Neural cell (in vitro differentiated cells): ENCODE measurements at regions not wholly inside any gene's neighbourhood (a gene's known extent, or its start where the extent isn't known, plus 50 kb on each side); places are given as distances from the start of the nearest gene placed in this dataset.

Experiments used
- H2AFZ ChIP-seq: fragments of 200-600, 300-800 bp; sonication (generic), shearing (Covaris generic); 2 replicates; pipeline ENCODE4 v1.6.0; 2014; ENCODE audit warnings: low read depth, mild to moderate bottlenecking, antibody characterized with exemption, low read length, moderate library complexity
- H3F3A ChIP-seq: fragments of 200-600 bp; shearing (Covaris generic); 2 replicates; pipeline ENCODE4 v1.6.1; 2016; ENCODE audit warnings: mild to moderate bottlenecking, moderate library complexity, mixed read lengths, antibody characterized with exemption, low read length; ENCODE audit not compliant: insufficient read depth, poor library complexity, severe bottlenecking
- H3K27ac ChIP-seq: fragments of 200-600, 300-800 bp; sonication (generic), shearing (Covaris generic); 2 replicates; pipeline ENCODE4 v1.5.1; 2014; ENCODE audit warnings: mild to moderate bottlenecking, low read length, moderate library complexity
- H3K27me3 ChIP-seq: fragments of 300-800, 200-600 bp; sonication (generic), shearing (Covaris generic); 2 replicates; pipeline ENCODE4 v1.6.0; 2014; ENCODE audit warnings: mild to moderate bottlenecking, low read depth, low read length, moderate library complexity; ENCODE audit not compliant: insufficient read depth
- H3K36me3 ChIP-seq: fragments of 300-800, 200-600 bp; sonication (generic), shearing (Covaris generic); 2 replicates; pipeline ENCODE4 v1.5.1; 2014; ENCODE audit warnings: mild to moderate bottlenecking, antibody characterized with exemption, low read length, moderate library complexity; ENCODE audit not compliant: insufficient read depth
- H3K4me2 ChIP-seq: fragments of 300-800, 200-600 bp; sonication (generic), shearing (Covaris generic); 2 replicates; pipeline ENCODE4 v1.6.0; 2014; ENCODE audit warnings: mild to moderate bottlenecking, low read length
- H3K4me3 ChIP-seq: fragments of 300-800, 200-600 bp; sonication (generic), shearing (Covaris generic); 2 replicates; pipeline ENCODE4 v1.5.1; 2014; ENCODE audit warnings: mild to moderate bottlenecking, low read length, moderate library complexity
- H3K79me2 ChIP-seq: fragments of 200-600 bp; shearing (Covaris generic); replicated peaks from 2 replicates; pipeline ENCODE4 v1.6.0; 2014; ENCODE audit warnings: mild to moderate bottlenecking, low read length, moderate library complexity; ENCODE audit not compliant: insufficient read depth
- H3K9ac ChIP-seq: fragments of 300-800, 200-600 bp; sonication (generic), shearing (Covaris generic); 2 replicates; pipeline ENCODE4 v1.6.1; 2016; ENCODE audit warnings: mild to moderate bottlenecking, low read length, mixed read lengths
- H3K9me2 ChIP-seq: fragments of 200-600 bp; shearing (Covaris generic); 2 replicates; pipeline ENCODE4 v1.6.1; 2016; ENCODE audit warnings: mild to moderate bottlenecking, low read length, mixed read lengths; ENCODE audit not compliant: insufficient read depth
- H3K9me3 ChIP-seq: fragments of 200-600, 300-800 bp; sonication (generic), shearing (Covaris generic); 2 replicates; pipeline ENCODE4 v1.6.1; 2016; ENCODE audit warnings: mild to moderate bottlenecking, mixed run types, low read length, moderate library complexity, mixed read lengths
- H4K20me1 ChIP-seq: fragments of 200-600 bp; shearing (Covaris generic); 2 replicates; pipeline ENCODE4 v1.6.1; 2016; ENCODE audit warnings: mild to moderate bottlenecking, mixed run types; ENCODE audit not compliant: insufficient read depth
- CTCF ChIP-seq: fragments of 450-650 bp; IDR thresholded peaks from 2 replicates; pipeline ENCODE4 v1.5.1; 2014; ENCODE audit warnings: antibody characterized with exemption, mild to moderate bottlenecking, moderate library complexity; ENCODE audit not compliant: poor library complexity, severe bottlenecking
- EP300 ChIP-seq: fragments of 450-650 bp; conservative IDR thresholded peaks from 2 replicates; pipeline ENCODE4 v1.6.1; 2014; ENCODE audit warnings: antibody characterized with exemption, mild to moderate bottlenecking, moderate library complexity; ENCODE audit not compliant: poor library complexity, severe bottlenecking
- EZH2 ChIP-seq: fragments of 200-600, 300-800 bp; shearing (Covaris generic), sonication (generic); IDR thresholded peaks from 2 replicates; pipeline ENCODE4 v1.6.1; 2014; ENCODE audit warnings: antibody characterized with exemption, low read length, borderline replicate concordance, mild to moderate bottlenecking; ENCODE audit not compliant: insufficient read depth, poor library complexity, severe bottlenecking
- MXI1 ChIP-seq: fragments of 450-650 bp; conservative IDR thresholded peaks from 2 replicates; pipeline ENCODE4 v1.6.1; 2014; ENCODE audit warnings: antibody characterized with exemption, mild to moderate bottlenecking; ENCODE audit not compliant: poor library complexity, severe bottlenecking
- POLR2AphosphoS5 ChIP-seq: IDR thresholded peaks from 2 replicates; pipeline ENCODE4 v1.6.1; 2012
- RAD21 ChIP-seq: fragments of 450-650 bp; conservative IDR thresholded peaks from 2 replicates; pipeline ENCODE4 v1.6.1; 2014; ENCODE audit warnings: antibody characterized with exemption, mild to moderate bottlenecking, moderate library complexity
- REST ChIP-seq: IDR thresholded peaks from 2 replicates; pipeline ENCODE4 v1.6.1; 2012; ENCODE audit warnings: borderline replicate concordance
- SMC3 ChIP-seq: fragments of 450-650 bp; conservative IDR thresholded peaks from 2 replicates; pipeline ENCODE4 v1.6.1; 2014; ENCODE audit warnings: antibody characterized with exemption, mild to moderate bottlenecking, moderate library complexity; ENCODE audit not compliant: poor library complexity
- TAF1 ChIP-seq: IDR thresholded peaks from 2 replicates; pipeline ENCODE4 v1.6.1; 2012; ENCODE audit warnings: low read depth

DNA sequence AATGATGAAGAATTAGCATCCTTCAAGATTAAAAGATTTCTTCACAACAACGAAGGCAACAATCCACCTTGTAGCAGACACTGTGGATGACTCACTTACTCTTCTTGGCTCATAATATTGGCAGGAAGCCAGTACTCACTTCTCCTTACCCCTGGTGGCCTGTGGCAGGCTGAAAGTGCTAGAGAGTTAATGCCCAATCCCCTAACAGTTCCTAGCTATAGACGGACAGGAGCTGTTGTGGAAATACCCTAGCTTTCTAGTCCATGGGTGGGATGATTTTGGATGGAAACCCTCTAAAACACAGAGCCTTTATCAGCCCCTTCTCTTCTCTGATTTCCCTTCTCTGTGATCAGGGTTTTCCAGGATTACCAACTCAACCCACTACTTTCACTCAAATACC lies 128.6 kb upstream of the NYAP2 start:
- H3K9ac ChIP-seq = no peak overlapping the region
- no peaks in the 10 kb centered on the region for H3K27me3 ChIP-seq

GRCh38 chr2:225270053-225270452 lies 129.5 kb upstream of the NYAP2 start:
- H2AFZ ChIP-seq = no peak overlapping the region
- H3K4me3 ChIP-seq = no peak overlapping the region
- no peak overlapping the region for H3K4me2 ChIP-seq
- no peaks in the 10 kb centered on the region for H4K20me1 ChIP-seq
- no peaks in the 10 kb centered on the region for H3K9me2 ChIP-seq
- no peak overlapping the region for H3K27ac ChIP-seq
- H3K9ac ChIP-seq = no peak overlapping the region
- H3K27me3 ChIP-seq = no peaks in the 10 kb centered on the region
- no peaks in the 10 kb centered on the region for H3K79me2 ChIP-seq
- no peaks in the 10 kb centered on the region for H3K9me3 ChIP-seq
- no peaks in the 10 kb centered on the region for H3K36me3 ChIP-seq
- no peaks in the 10 kb centered on the region for H3F3A ChIP-seq
- TF ChIP-seq SMC3 = no peak
- TF ChIP-seq RAD21 = no peak
- TF ChIP-seq EP300 = no peak
- TF ChIP-seq CTCF = no peak
- TF ChIP-seq TAF1 = no peak
- TF ChIP-seq REST = no peak
- no peak for TF ChIP-seq MXI1

More for the DNA sequence above, 128.6 kb upstream of the NYAP2 start:
- Histone ChIP-seq H3K27ac (no peak overlapping the region), H3F3A (no peaks in the 10 kb centered on the region), H3K9me3 (no peaks in the 10 kb centered on the region), H4K20me1 (no peaks in the 10 kb centered on the region), H3K79me2 (no peaks in the 10 kb centered on the region), H3K9me2 (no peaks in the 10 kb centered on the region), H3K4me3 (no peak overlapping the region), H2AFZ (no peak overlapping the region), H3K4me2 (no peak overlapping the region), H3K36me3 (no peaks in the 10 kb centered on the region)
- TF ChIP-seq RAD21 (no peak), REST (no peak), MXI1 (no peak), EP300 (no peak), EZH2 (no peak), POLR2AphosphoS5 (no peak), TAF1 (no peak), SMC3 (no peak), CTCF (no peak)
